ENCODE measurements at regions not wholly inside any gene's neighbourhood (a gene's known extent, or its start where the extent isn't known, plus 50 kb on each side); places are given as distances from the start of the nearest gene placed in this dataset.

- TF ChIP-seq POLR2A (IDR thresholded peaks at IDR 0.05; ENCODE audit: control extremely low read depth in 1 of 2, low read depth in 2 of 2, low read length in 2 of 2) (no peak), POLR2AphosphoS5 (IDR thresholded peaks at IDR 0.05; ENCODE audit: low read depth, low read length) (no peak), ASH2L (IDR thresholded peaks at IDR 0.05; ENCODE audit: low read length) (no peak), TEAD4 (IDR thresholded peaks at IDR 0.05; ENCODE audit: low read depth, low read length) (no peak), RFX5 (IDR thresholded peaks at IDR 0.05; ENCODE audit: borderline replicate concordance, low read depth, low read length) (no peak), SUZ12 (IDR thresholded peaks at IDR 0.05; ENCODE audit: low read length) (no peak), GABPA (IDR thresholded peaks at IDR 0.05; ENCODE audit: borderline replicate concordance, insufficient read depth, low read length) (no peak)
- TF ChIP-seq, protein P1, sequence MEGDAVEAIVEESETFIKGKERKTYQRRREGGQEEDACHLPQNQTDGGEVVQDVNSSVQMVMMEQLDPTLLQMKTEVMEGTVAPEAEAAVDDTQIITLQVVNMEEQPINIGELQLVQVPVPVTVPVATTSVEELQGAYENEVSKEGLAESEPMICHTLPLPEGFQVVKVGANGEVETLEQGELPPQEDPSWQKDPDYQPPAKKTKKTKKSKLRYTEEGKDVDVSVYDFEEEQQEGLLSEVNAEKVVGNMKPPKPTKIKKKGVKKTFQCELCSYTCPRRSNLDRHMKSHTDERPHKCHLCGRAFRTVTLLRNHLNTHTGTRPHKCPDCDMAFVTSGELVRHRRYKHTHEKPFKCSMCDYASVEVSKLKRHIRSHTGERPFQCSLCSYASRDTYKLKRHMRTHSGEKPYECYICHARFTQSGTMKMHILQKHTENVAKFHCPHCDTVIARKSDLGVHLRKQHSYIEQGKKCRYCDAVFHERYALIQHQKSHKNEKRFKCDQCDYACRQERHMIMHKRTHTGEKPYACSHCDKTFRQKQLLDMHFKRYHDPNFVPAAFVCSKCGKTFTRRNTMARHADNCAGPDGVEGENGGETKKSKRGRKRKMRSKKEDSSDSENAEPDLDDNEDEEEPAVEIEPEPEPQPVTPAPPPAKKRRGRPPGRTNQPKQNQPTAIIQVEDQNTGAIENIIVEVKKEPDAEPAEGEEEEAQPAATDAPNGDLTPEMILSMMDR (IDR thresholded peaks at IDR 0.05; ENCODE audit: control extremely low read depth in 1 of 3, insufficient read depth in 1 of 3, low read depth in 1 of 3, low read length in 3 of 3), result no peak
Observed at GRCh38 chr2:120554625-120555032, 181.0 kb upstream of the GLI2 start.
